Muscle layer of duodenum (tissue), 2 donors: ENCODE measurements at regions not wholly inside any gene's neighbourhood (a gene's known extent, or its start where the extent isn't known, plus 50 kb on each side); places are given as distances from the start of the nearest gene placed in this dataset.

ENCODE experiments used
- H3K27ac ChIP-seq: one replicate; pipeline ENCODE4 v1.7.0; 2013; ENCODE audit warnings: mild to moderate bottlenecking, low read length
- H3K27me3 ChIP-seq: one replicate; pipeline ENCODE4 v1.7.0; 2013; ENCODE audit warnings: low read depth, mild to moderate bottlenecking, control low read depth, low read length
- H3K36me3 ChIP-seq, 2 donors: one replicate each; pipeline ENCODE4 v1.7.0; 2013; ENCODE audit warnings: low read length in 2 of 2, control low read depth in 1 of 2, mild to moderate bottlenecking in 1 of 2; ENCODE audit not compliant: insufficient read depth in 2 of 2, control insufficient read depth in 1 of 2
- H3K4me1 ChIP-seq, 2 donors: one replicate each; pipeline ENCODE4 v1.7.0; 2013; ENCODE audit warnings: low read length in 2 of 2, mild to moderate bottlenecking in 2 of 2, control low read depth in 1 of 2, moderate library complexity in 1 of 2; ENCODE audit not compliant: insufficient read depth in 2 of 2, control insufficient read depth in 1 of 2
- H3K4me3 ChIP-seq, 2 donors: one replicate each; pipeline ENCODE4 v1.7.0; 2013; ENCODE audit warnings: low read length in 2 of 2, low read depth in 1 of 2, mild to moderate bottlenecking in 1 of 2
- H3K9me3 ChIP-seq, 2 donors: one replicate each; pipeline ENCODE4 v1.7.0; 2013; ENCODE audit warnings: low read length in 2 of 2, control low read depth in 1 of 2, mild to moderate bottlenecking in 1 of 2; ENCODE audit not compliant: control insufficient read depth in 1 of 2
- donor health status: healthy.

GRCh38 chr16:5385811-5386210, 288.2 kb upstream of the EEF2KMT start:
- H3K36me3 ChIP-seq = no peaks in the 10 kb centered on the region
- no peak overlapping the region for H3K4me3 ChIP-seq
- peaks cover 0 to 14% of the 10 kb centered on the region in 2 donors for H3K9me3 ChIP-seq
- H3K27me3 ChIP-seq = no peaks in the 10 kb centered on the region
- no peaks in the 10 kb centered on the region for H3K4me1 ChIP-seq
- H3K27ac ChIP-seq = no peak overlapping the region

- H3K27ac ChIP-seq = no peak overlapping the region
- no peaks in the 10 kb centered on the region for H3K27me3 ChIP-seq
- H3K4me1 ChIP-seq = no peaks in the 10 kb centered on the region
- peaks cover 0 to 11% of the 10 kb centered on the region in 2 donors for H3K9me3 ChIP-seq
- no peaks in the 10 kb centered on the region for H3K36me3 ChIP-seq
- no peak overlapping the region for H3K4me3 ChIP-seq
Observed at GRCh38 chr16:5385115-5385514, 287.5 kb upstream of the EEF2KMT start.

GRCh38 chr16:5383737-5384136, 286.1 kb upstream of the EEF2KMT start:
- no peak overlapping the region for H3K4me3 ChIP-seq
- H3K9me3 ChIP-seq = peaks cover 0 to 11% of the 10 kb centered on the region in 2 donors
- H3K4me1 ChIP-seq = no peaks in the 10 kb centered on the region
- H3K27ac ChIP-seq = no peak overlapping the region
- no peaks in the 10 kb centered on the region for H3K36me3 ChIP-seq
- no peaks in the 10 kb centered on the region for H3K27me3 ChIP-seq

- Histone ChIP-seq H3K27ac (no peak overlapping the region), H3K36me3 (no peaks in the 10 kb centered on the region)
Observed at GRCh38 chr16:5382484-5382883, 284.9 kb upstream of the EEF2KMT start.

GRCh38 chr16:5381481-5381880, 283.9 kb upstream of the EEF2KMT start:
- no peak overlapping the region for H3K4me3 ChIP-seq
- H3K9me3 ChIP-seq = peaks cover 0 to 11% of the 10 kb centered on the region in 2 donors
- no peaks in the 10 kb centered on the region for H3K27me3 ChIP-seq
- no peaks in the 10 kb centered on the region for H3K36me3 ChIP-seq
- no peak overlapping the region for H3K27ac ChIP-seq
- no peaks in the 10 kb centered on the region for H3K4me1 ChIP-seq

More at GRCh38 chr16:5382484-5382883, 284.9 kb upstream of the EEF2KMT start:
- Histone ChIP-seq H3K27me3 (no peaks in the 10 kb centered on the region), H3K4me3 (no peak overlapping the region), H3K4me1 (no peaks in the 10 kb centered on the region), H3K9me3 (peaks cover 0 to 11% of the 10 kb centered on the region in 2 donors)

GRCh38 chr16:5379954-5380353, 282.4 kb upstream of the EEF2KMT start:
- Histone ChIP-seq H3K4me3 (no peak overlapping the region), H3K27me3 (no peaks in the 10 kb centered on the region), H3K36me3 (no peaks in the 10 kb centered on the region), H3K9me3 (peaks cover 0 to 11% of the 10 kb centered on the region in 2 donors), H3K4me1 (no peaks in the 10 kb centered on the region), H3K27ac (no peak overlapping the region)

GRCh38 chr16:5378531-5378930, 280.9 kb upstream of the EEF2KMT start:
- H3K4me1 ChIP-seq = no peaks in the 10 kb centered on the region
- H3K27ac ChIP-seq = no peak overlapping the region
- H3K27me3 ChIP-seq = no peaks in the 10 kb centered on the region
- H3K9me3 ChIP-seq = peaks cover 0 to 7% of the 10 kb centered on the region in 2 donors
- no peak overlapping the region for H3K4me3 ChIP-seq
- no peaks in the 10 kb centered on the region for H3K36me3 ChIP-seq

- H3K27ac ChIP-seq = no peak overlapping the region
- H3K36me3 ChIP-seq = no peaks in the 10 kb centered on the region
- H3K9me3 ChIP-seq = no peaks in the 10 kb centered on the region
- H3K4me1 ChIP-seq = no peaks in the 10 kb centered on the region
- H3K27me3 ChIP-seq = no peaks in the 10 kb centered on the region
- H3K4me3 ChIP-seq = no peak overlapping the region
Observed at GRCh38 chr16:5377280-5377898, 279.8 kb upstream of the EEF2KMT start.

GRCh38 chr16:5374184-5374583, 276.6 kb upstream of the EEF2KMT start:
- H3K27me3 ChIP-seq = no peaks in the 10 kb centered on the region
- no peak overlapping the region for H3K4me3 ChIP-seq
- no peaks in the 10 kb centered on the region for H3K36me3 ChIP-seq
- no peak overlapping the region for H3K27ac ChIP-seq
- H3K4me1 ChIP-seq = no peaks in the 10 kb centered on the region
- no peaks in the 10 kb centered on the region for H3K9me3 ChIP-seq

GRCh38 chr16:5367951-5368350, 270.4 kb upstream of the EEF2KMT start:
- Histone ChIP-seq H3K4me1 (no peaks in the 10 kb centered on the region), H3K27me3 (no peaks in the 10 kb centered on the region), H3K36me3 (no peaks in the 10 kb centered on the region), H3K27ac (no peak overlapping the region), H3K4me3 (no peak overlapping the region), H3K9me3 (no peaks in the 10 kb centered on the region)

- Histone ChIP-seq H3K27ac (no peak overlapping the region), H3K4me1 (no peaks in the 10 kb centered on the region), H3K27me3 (no peaks in the 10 kb centered on the region), H3K9me3 (no peaks in the 10 kb centered on the region), H3K36me3 (no peaks in the 10 kb centered on the region), H3K4me3 (no peak overlapping the region)
Observed at GRCh38 chr16:5366126-5366525, 268.5 kb upstream of the EEF2KMT start.

GRCh38 chr16:5364186-5364585, 266.6 kb upstream of the EEF2KMT start:
- Histone ChIP-seq H3K4me1 (no peaks in the 10 kb centered on the region), H3K27me3 (no peaks in the 10 kb centered on the region), H3K36me3 (no peaks in the 10 kb centered on the region), H3K4me3 (no peak overlapping the region), H3K9me3 (no peaks in the 10 kb centered on the region), H3K27ac (no peak overlapping the region)
